ENCODE measurements at regions not wholly inside any gene's neighbourhood (a gene's known extent, or its start where the extent isn't known, plus 50 kb on each side); places are given as distances from the start of the nearest gene placed in this dataset.

DNA sequence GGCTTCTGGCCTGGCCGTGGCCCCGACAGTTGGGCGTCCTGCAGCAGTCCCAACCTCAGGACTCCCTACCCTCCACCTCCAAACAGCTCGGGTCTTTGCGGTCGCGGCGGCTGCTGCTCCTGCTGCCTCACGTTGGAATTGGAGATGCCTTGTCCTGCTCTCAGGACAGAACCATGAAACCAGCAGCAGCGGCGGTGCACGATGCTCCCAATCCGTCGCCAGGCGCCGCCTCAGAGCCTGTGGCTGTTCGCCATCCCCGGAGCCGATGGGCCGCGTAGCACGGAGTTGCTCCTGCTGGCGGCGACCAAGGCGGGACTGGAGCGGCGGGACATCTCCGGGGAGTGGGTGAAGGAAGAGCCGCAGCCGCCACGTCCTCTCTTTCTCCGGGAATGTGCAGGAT, 1965.9 kb downstream of the TP53TG3F start:
- Histone ChIP-seq H3K4me2 (ENCODE audit: low read length) (no peak overlapping the region), H3K4me3 (ENCODE audit: insufficient read depth, low read depth, low read length) (no peak overlapping the region), H3K9ac (ENCODE audit: low read length) (no peak overlapping the region), H4K20me1 (ENCODE audit: insufficient read depth, low read length) (no peaks in the 10 kb centered on the region), H3K27me3 (ENCODE audit: insufficient read depth, low read length) (no peaks in the 10 kb centered on the region), H3K79me2 (ENCODE audit: insufficient read depth, low read length) (no peaks in the 10 kb centered on the region), H3K9me3 (ENCODE audit: insufficient read depth, low read depth, low read length) (peaks cover 13% of the 10 kb centered on the region), H2AFZ (ENCODE audit: low read depth, low read length) (no peak overlapping the region), H3K27ac (ENCODE audit: low read depth, low read length) (no peak overlapping the region), H3K4me1 (ENCODE audit: insufficient read depth, low read length) (no peaks in the 10 kb centered on the region), H3K36me3 (ENCODE audit: insufficient read depth, low read length) (no peaks in the 10 kb centered on the region)
- no peak for TF ChIP-seq EZH2 (IDR thresholded peaks at IDR 0.05; ENCODE audit: insufficient read depth, low read length)
- TF ChIP-seq, protein P1, sequence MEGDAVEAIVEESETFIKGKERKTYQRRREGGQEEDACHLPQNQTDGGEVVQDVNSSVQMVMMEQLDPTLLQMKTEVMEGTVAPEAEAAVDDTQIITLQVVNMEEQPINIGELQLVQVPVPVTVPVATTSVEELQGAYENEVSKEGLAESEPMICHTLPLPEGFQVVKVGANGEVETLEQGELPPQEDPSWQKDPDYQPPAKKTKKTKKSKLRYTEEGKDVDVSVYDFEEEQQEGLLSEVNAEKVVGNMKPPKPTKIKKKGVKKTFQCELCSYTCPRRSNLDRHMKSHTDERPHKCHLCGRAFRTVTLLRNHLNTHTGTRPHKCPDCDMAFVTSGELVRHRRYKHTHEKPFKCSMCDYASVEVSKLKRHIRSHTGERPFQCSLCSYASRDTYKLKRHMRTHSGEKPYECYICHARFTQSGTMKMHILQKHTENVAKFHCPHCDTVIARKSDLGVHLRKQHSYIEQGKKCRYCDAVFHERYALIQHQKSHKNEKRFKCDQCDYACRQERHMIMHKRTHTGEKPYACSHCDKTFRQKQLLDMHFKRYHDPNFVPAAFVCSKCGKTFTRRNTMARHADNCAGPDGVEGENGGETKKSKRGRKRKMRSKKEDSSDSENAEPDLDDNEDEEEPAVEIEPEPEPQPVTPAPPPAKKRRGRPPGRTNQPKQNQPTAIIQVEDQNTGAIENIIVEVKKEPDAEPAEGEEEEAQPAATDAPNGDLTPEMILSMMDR (IDR thresholded peaks at IDR 0.05; ENCODE audit: insufficient read depth, low read depth, low read length) = no peak
- no peaks in the 10 kb centered on the region for H3K4me1 Mint-ChIP-seq (ENCODE audit: low read depth, unreplicated experiment)
- H3K27ac Mint-ChIP-seq (ENCODE audit: unreplicated experiment) = no peak overlapping the region
- no peaks in the 10 kb centered on the region for H3K36me3 Mint-ChIP-seq (ENCODE audit: low read depth, unreplicated experiment)
- no peaks in the 10 kb centered on the region for H3K9me3 Mint-ChIP-seq (ENCODE audit: unreplicated experiment)
- no peak for DNase-seq (ENCODE audit: low read depth)
- FAIRE-seq = no peak
- H3K27me3 Mint-ChIP-seq (ENCODE audit: low read depth, unreplicated experiment) = no peaks in the 10 kb centered on the region
- no peak overlapping the region for H3K4me3 Mint-ChIP-seq (ENCODE audit: unreplicated experiment)

DNA sequence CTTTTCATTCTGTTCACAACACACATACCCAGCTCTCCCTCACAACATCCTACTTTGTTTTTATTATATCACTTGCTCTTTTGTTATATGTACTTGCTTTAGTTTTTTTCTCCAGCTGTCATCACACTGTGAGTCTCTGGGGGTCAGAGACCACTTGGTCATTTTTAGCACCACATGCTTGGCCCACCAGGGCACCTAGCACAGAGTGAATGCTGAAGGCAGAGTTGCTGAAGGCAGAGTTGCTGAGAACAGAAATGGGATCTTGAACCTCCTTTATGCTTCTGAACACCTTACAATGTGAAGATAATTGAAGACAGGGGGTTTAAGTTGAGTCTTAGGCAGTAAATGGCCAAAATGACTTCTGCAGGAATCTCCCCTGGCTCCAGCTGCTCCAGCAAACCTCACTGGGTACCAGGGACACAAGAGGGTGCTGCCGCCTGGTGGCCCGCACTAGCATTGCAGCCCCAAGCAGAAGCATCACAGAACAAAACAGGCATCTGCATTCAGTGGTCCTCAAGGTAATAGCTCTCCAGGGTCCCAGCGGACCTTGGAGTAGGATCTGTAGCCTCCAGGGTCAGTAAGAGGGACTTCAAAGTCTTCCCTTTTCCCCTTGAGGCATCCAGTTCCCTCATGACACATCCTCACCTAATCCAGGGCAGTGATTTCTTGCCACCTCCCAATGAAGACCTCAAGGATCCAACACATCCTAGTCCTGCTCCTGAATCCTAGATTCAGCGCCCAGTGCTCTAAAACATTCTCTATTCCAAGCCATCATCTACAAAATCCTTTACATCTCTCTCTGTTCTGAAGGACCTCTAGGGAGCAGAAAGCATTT, 1972.6 kb downstream of the TP53TG3F start:
- Histone ChIP-seq H3K4me2 (ENCODE audit: low read length) (no peak overlapping the region), H3K9me3 (ENCODE audit: insufficient read depth, low read depth, low read length) (peaks cover 20% of the 10 kb centered on the region), H3K79me2 (ENCODE audit: insufficient read depth, low read length) (no peaks in the 10 kb centered on the region), H3K27me3 (ENCODE audit: insufficient read depth, low read length) (no peaks in the 10 kb centered on the region), H2AFZ (ENCODE audit: low read depth, low read length) (no peak overlapping the region), H3K4me1 (ENCODE audit: insufficient read depth, low read length) (no peaks in the 10 kb centered on the region), H4K20me1 (ENCODE audit: insufficient read depth, low read length) (no peaks in the 10 kb centered on the region), H3K4me3 (ENCODE audit: insufficient read depth, low read depth, low read length) (no peak overlapping the region), H3K36me3 (ENCODE audit: insufficient read depth, low read length) (no peaks in the 10 kb centered on the region), H3K9ac (ENCODE audit: low read length) (no peak overlapping the region), H3K27ac (ENCODE audit: low read depth, low read length) (no peak overlapping the region)
- H3K4me3 Mint-ChIP-seq (ENCODE audit: unreplicated experiment) = no peak overlapping the region
- no peaks in the 10 kb centered on the region for H3K4me1 Mint-ChIP-seq (ENCODE audit: low read depth, unreplicated experiment)
- no peak overlapping the region for H3K27ac Mint-ChIP-seq (ENCODE audit: unreplicated experiment)
- no peak for FAIRE-seq
- no peak for DNase-seq (ENCODE audit: low read depth)
- peaks cover 3% of the 10 kb centered on the region for H3K9me3 Mint-ChIP-seq (ENCODE audit: unreplicated experiment)
- H3K27me3 Mint-ChIP-seq (ENCODE audit: low read depth, unreplicated experiment) = no peaks in the 10 kb centered on the region
- no peak for TF ChIP-seq EZH2 (IDR thresholded peaks at IDR 0.05; ENCODE audit: insufficient read depth, low read length)
- TF ChIP-seq, protein P1 (IDR thresholded peaks at IDR 0.05; ENCODE audit: insufficient read depth, low read depth, low read length) = no peak
- no peaks in the 10 kb centered on the region for H3K36me3 Mint-ChIP-seq (ENCODE audit: low read depth, unreplicated experiment)

DNA sequence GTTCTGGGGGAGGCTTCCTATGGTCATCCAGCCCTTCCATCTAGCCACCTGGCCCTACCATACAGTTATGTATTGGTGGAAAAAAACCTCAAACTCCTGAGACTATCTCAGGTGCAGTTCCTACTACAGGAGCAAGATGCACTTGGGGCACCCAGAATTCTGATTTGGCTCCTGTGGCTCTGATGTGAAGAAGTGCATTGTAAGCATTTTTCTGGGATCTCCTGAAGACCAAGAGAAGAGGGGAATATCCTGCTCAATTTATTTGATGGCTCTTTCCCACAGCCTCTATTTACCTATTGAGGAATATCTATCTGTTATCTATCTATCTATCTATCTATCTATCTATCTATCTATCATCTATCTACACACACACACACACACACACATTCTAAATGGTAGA, 1981.5 kb downstream of the TP53TG3F start:
- H3K4me1 ChIP-seq (ENCODE audit: insufficient read depth, low read length) = no peaks in the 10 kb centered on the region
- H2AFZ ChIP-seq (ENCODE audit: low read depth, low read length) = no peak overlapping the region
- no peak overlapping the region for H3K4me3 Mint-ChIP-seq (ENCODE audit: unreplicated experiment)
- no peak overlapping the region for H3K27ac Mint-ChIP-seq (ENCODE audit: unreplicated experiment)
- no peak overlapping the region for H3K27ac ChIP-seq (ENCODE audit: low read depth, low read length)
- no peaks in the 10 kb centered on the region for H3K79me2 ChIP-seq (ENCODE audit: insufficient read depth, low read length)
- FAIRE-seq (no peak), DNase-seq (ENCODE audit: low read depth) (no peak)
- H3K4me1 Mint-ChIP-seq (ENCODE audit: low read depth, unreplicated experiment) = no peaks in the 10 kb centered on the region
- no peaks in the 10 kb centered on the region for H4K20me1 ChIP-seq (ENCODE audit: insufficient read depth, low read length)
- H3K9ac ChIP-seq (ENCODE audit: low read length) = no peak overlapping the region
- TF ChIP-seq, protein P1 (IDR thresholded peaks at IDR 0.05; ENCODE audit: insufficient read depth, low read depth, low read length) = no peak
- TF ChIP-seq EZH2 (IDR thresholded peaks at IDR 0.05; ENCODE audit: insufficient read depth, low read length) = no peak
- H3K9me3 Mint-ChIP-seq (ENCODE audit: unreplicated experiment) = peaks cover 6% of the 10 kb centered on the region
- H3K36me3 ChIP-seq (ENCODE audit: insufficient read depth, low read length) = no peaks in the 10 kb centered on the region
- no peaks in the 10 kb centered on the region for H3K36me3 Mint-ChIP-seq (ENCODE audit: low read depth, unreplicated experiment)
- no peaks in the 10 kb centered on the region for H3K27me3 Mint-ChIP-seq (ENCODE audit: low read depth, unreplicated experiment)
- H3K9me3 ChIP-seq (ENCODE audit: insufficient read depth, low read depth, low read length) = peaks cover 12% of the 10 kb centered on the region
- H3K4me3 ChIP-seq (ENCODE audit: insufficient read depth, low read depth, low read length) = no peak overlapping the region
- H3K27me3 ChIP-seq (ENCODE audit: insufficient read depth, low read length) = no peaks in the 10 kb centered on the region
- no peak overlapping the region for H3K4me2 ChIP-seq (ENCODE audit: low read length)

Data from astrocyte (in vitro differentiated cells and primary cell).